ENCODE measurements at regions not wholly inside any gene's neighbourhood (a gene's known extent, or its start where the extent isn't known, plus 50 kb on each side); places are given as distances from the start of the nearest gene placed in this dataset.
A peak's percentile ranks its signal among the peaks of the same experiment; 100 is the strongest.

DNA sequence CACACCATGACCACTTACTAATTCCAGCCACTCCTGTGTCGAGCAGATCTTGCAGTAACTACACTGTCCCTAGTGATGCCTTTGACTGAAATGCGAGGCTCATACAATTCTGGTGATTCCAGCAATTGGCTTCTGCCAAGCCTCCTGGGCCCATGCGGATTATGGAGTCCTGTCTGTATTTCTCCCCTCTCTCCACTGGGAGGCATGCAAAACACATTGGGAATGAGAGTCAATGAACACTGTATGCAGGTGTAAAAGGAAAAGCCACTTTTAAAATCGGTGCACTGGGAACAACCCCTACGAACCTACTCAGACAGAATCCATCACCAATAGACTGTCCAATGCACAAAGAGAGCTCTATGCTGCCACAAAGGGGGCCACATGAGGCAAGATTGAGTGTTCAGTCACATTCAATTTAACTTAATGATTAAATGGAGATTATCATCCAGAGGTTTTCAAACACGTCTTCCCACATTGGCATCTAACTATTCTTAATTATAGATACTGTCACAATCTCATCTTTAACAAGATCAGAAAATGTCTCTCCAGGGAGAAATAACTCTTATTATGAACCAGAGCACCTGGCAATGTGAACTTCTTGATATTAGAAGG is 550.6 kb downstream of the GLRX3 start:
- no peak overlapping the region for H3K27ac Mint-ChIP-seq
- no peak overlapping the region for H3K27ac ChIP-seq (ENCODE audit: low read depth)
- peaks cover 22% of the 10 kb centered on the region for H3K36me3 Mint-ChIP-seq (ENCODE audit: low read depth)
- no peak overlapping the region for H3K4me2 ChIP-seq
- no peaks in the 10 kb centered on the region for H3K4me1 Mint-ChIP-seq
- H3K27me3 ChIP-seq (ENCODE audit: insufficient read depth): no peaks in the 10 kb centered on the region
- ATAC-seq (peak; percentile 77), DNase-seq (ENCODE audit: low spot score) (peak; percentile 36)
- no peaks in the 10 kb centered on the region for H3K4me1 ChIP-seq (ENCODE audit: insufficient read depth)
- H4K20me1 ChIP-seq (replicated peaks; ENCODE audit: insufficient read depth): no peaks in the 10 kb centered on the region
- TF ChIP-seq JUNB (IDR thresholded peaks at IDR 0.05; ENCODE audit: unreplicated experiment) (no peak), NANOG (IDR thresholded peaks at IDR 0.05; ENCODE audit: borderline replicate concordance) (no peak), POLR2AphosphoS5 (IDR thresholded peaks at IDR 0.05; ENCODE audit: low read depth) (no peak)
- TF ChIP-seq, protein P1, sequence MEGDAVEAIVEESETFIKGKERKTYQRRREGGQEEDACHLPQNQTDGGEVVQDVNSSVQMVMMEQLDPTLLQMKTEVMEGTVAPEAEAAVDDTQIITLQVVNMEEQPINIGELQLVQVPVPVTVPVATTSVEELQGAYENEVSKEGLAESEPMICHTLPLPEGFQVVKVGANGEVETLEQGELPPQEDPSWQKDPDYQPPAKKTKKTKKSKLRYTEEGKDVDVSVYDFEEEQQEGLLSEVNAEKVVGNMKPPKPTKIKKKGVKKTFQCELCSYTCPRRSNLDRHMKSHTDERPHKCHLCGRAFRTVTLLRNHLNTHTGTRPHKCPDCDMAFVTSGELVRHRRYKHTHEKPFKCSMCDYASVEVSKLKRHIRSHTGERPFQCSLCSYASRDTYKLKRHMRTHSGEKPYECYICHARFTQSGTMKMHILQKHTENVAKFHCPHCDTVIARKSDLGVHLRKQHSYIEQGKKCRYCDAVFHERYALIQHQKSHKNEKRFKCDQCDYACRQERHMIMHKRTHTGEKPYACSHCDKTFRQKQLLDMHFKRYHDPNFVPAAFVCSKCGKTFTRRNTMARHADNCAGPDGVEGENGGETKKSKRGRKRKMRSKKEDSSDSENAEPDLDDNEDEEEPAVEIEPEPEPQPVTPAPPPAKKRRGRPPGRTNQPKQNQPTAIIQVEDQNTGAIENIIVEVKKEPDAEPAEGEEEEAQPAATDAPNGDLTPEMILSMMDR (conservative IDR thresholded peaks at IDR 0.05; ENCODE audit: low read depth in 2 of 2): peak; percentile 47 to 64
- H3K27me3 Mint-ChIP-seq (ENCODE audit: insufficient read depth, low read depth, poor library complexity): peaks cover 13% of the 10 kb centered on the region
- H3K4me3 ChIP-seq: no peak overlapping the region
- no peaks in the 10 kb centered on the region for H3K79me2 ChIP-seq (replicated peaks; ENCODE audit: insufficient read depth)
- peaks cover 98% of the 10 kb centered on the region for H3K9me3 Mint-ChIP-seq
- H3F3A ChIP-seq (replicated peaks; ENCODE audit: low read depth): no peaks in the 10 kb centered on the region
- H3K9me2 ChIP-seq (ENCODE audit: insufficient read depth): no peaks in the 10 kb centered on the region
- H3K4me3 Mint-ChIP-seq: no peak overlapping the region
- no peak overlapping the region for H2AFZ ChIP-seq
- H3K36me3 ChIP-seq (ENCODE audit: insufficient read depth): no peaks in the 10 kb centered on the region

DNA sequence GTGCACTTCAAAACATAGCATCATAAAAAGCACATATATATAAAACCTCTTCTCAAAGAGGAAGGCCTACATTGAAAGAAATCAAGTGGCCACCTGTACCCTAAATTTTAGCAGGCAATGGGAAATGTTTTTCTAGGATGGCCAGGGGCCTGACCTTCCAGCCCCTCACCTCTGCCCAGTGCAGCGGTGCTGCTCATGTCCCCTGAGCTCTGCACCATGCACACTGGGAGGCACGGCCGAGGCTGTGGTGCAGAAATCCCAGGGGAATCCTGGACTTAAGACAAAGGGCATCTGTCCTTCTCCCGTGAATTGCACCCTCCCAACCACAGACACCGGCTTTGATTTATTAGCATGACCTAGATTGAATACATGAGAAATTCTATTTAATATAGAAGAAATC is 551.4 kb downstream of the GLRX3 start:
- Mint-ChIP-seq H3K27ac (no peak overlapping the region), H3K36me3 (ENCODE audit: low read depth) (peaks cover 25% of the 10 kb centered on the region)
- TF ChIP-seq NANOG (IDR thresholded peaks at IDR 0.05; ENCODE audit: borderline replicate concordance) (no peak), ZNF462 (CRISPR knock-in tag; IDR thresholded peaks at IDR 0.05) (no peak), JUNB (IDR thresholded peaks at IDR 0.05; ENCODE audit: unreplicated experiment) (no peak), ETS1 (IDR thresholded peaks at IDR 0.05) (no peak), EZH2phosphoT487 (IDR thresholded peaks at IDR 0.05; ENCODE audit: unreplicated experiment) (no peak), STAT1 (IDR thresholded peaks at IDR 0.05; ENCODE audit: unreplicated experiment) (no peak), EZH2 (IDR thresholded peaks at IDR 0.05; ENCODE audit: low read depth, unreplicated experiment) (no peak), ZNF114 (CRISPR knock-in tag; IDR thresholded peaks at IDR 0.05) (no peak)
- TF ChIP-seq, protein P1 (conservative IDR thresholded peaks at IDR 0.05; ENCODE audit: low read depth in 2 of 2): no peak

More for the DNA sequence above, 551.4 kb downstream of the GLRX3 start:
- Histone ChIP-seq H3F3A (replicated peaks; ENCODE audit: low read depth) (no peaks in the 10 kb centered on the region), H3K27me3 (ENCODE audit: insufficient read depth) (no peaks in the 10 kb centered on the region), H3K36me3 (ENCODE audit: insufficient read depth) (no peaks in the 10 kb centered on the region), H3K4me2 (no peak overlapping the region), H3K4me3 (no peak overlapping the region), H3K4me1 (ENCODE audit: insufficient read depth) (no peaks in the 10 kb centered on the region), H3K9me2 (ENCODE audit: insufficient read depth) (no peaks in the 10 kb centered on the region), H4K20me1 (replicated peaks; ENCODE audit: insufficient read depth) (no peaks in the 10 kb centered on the region), H2AFZ (no peak overlapping the region), H3K27ac (ENCODE audit: low read depth) (no peak overlapping the region), H3K79me2 (replicated peaks; ENCODE audit: insufficient read depth) (no peaks in the 10 kb centered on the region)
- DNase-seq (ENCODE audit: low spot score) (no peak), ATAC-seq (no peak)
- Mint-ChIP-seq H3K27me3 (ENCODE audit: insufficient read depth, low read depth, poor library complexity) (peaks cover 11% of the 10 kb centered on the region), H3K4me1 (no peaks in the 10 kb centered on the region), H3K9me3 (peaks cover 98% of the 10 kb centered on the region), H3K4me3 (no peak overlapping the region)

All from GM23338 (cell line).